Activated CD4-positive, alpha-beta T cell treated with anti-CD3 and anti-CD28 coated beads, Interleukin-2, amount 50 U/mL, for 1 hour (primary cell): ENCODE measurements at regions not wholly inside any gene's neighbourhood (a gene's known extent, or its start where the extent isn't known, plus 50 kb on each side); places are given as distances from the start of the nearest gene placed in this dataset.

ENCODE experiments used
- DNase-seq: peaks from one replicate; pipeline ENCODE4 v3.0.0-alpha.2; 2020

- no peak for DNase-seq
Observed at GRCh38 chr3:124282751-124283651, 291.1 kb upstream of the ROPN1 start.

- DNase-seq, result no peak
Observed at GRCh38 chr3:124283652-124284023, 291.7 kb upstream of the ROPN1 start.

GRCh38 chr3:124288996-124289395 is 297.1 kb upstream of the ROPN1 start:
- DNase-seq, result no peak

- DNase-seq, result no peak
Observed at GRCh38 chr3:124291008-124291407, 299.1 kb upstream of the ROPN1 start.

GRCh38 chr3:124292329-124292728 is 300.4 kb upstream of the ROPN1 start:
- DNase-seq, result no peak

GRCh38 chr3:124293584-124293983 is 301.7 kb upstream of the ROPN1 start:
- no peak for DNase-seq

- no peak for DNase-seq
Observed at GRCh38 chr3:124295362-124295761, 303.4 kb upstream of the ROPN1 start.

GRCh38 chr3:124296406-124296805 is 304.5 kb upstream of the ROPN1 start:
- DNase-seq, result no peak

GRCh38 chr3:124297062-124297980 is 305.4 kb upstream of the ROPN1 start:
- DNase-seq, result no peak

GRCh38 chr3:124298301-124298700 is 306.4 kb upstream of the ROPN1 start:
- no peak for DNase-seq

GRCh38 chr3:124298951-124299350 is 307.0 kb upstream of the ROPN1 start:
- DNase-seq, result no peak

- no peak for DNase-seq
Observed at GRCh38 chr3:124299831-124300230, 307.9 kb upstream of the ROPN1 start.

- no peak for DNase-seq
Observed at GRCh38 chr3:124300416-124300815, 308.5 kb upstream of the ROPN1 start.

GRCh38 chr3:124303305-124303910 is 311.5 kb upstream of the ROPN1 start:
- DNase-seq, result no peak

- DNase-seq, result no peak
Observed at GRCh38 chr3:124306665-124307064, 314.7 kb upstream of the ROPN1 start.

GRCh38 chr3:124313621-124314020 is 321.7 kb upstream of the ROPN1 start:
- no peak for DNase-seq

- DNase-seq, result no peak
Observed at GRCh38 chr3:124315215-124316033, 323.5 kb upstream of the ROPN1 start.

- no peak for DNase-seq
Observed at GRCh38 chr3:124316034-124316287, 324.0 kb upstream of the ROPN1 start.

GRCh38 chr3:124318014-124318413 is 326.1 kb upstream of the ROPN1 start:
- no peak for DNase-seq

- no peak for DNase-seq
Observed at GRCh38 chr3:124318656-124319055, 326.7 kb upstream of the ROPN1 start.

- no peak for DNase-seq
Observed at GRCh38 chr3:124320976-124321375, 329.1 kb upstream of the ROPN1 start.

- no peak for DNase-seq
Observed at GRCh38 chr3:124322309-124322880, 330.5 kb upstream of the ROPN1 start.
